GM18873 (cell line): ENCODE measurements at regions not wholly inside any gene's neighbourhood (a gene's known extent, or its start where the extent isn't known, plus 50 kb on each side); places are given as distances from the start of the nearest gene placed in this dataset.

Experiments
- ATAC-seq: cut with Tn5 transposase; IDR thresholded peaks from one replicate; pipeline ENCODE4 v1.9.1; 2021; ENCODE audit warnings: mild to moderate bottlenecking, moderate library complexity, moderate number of reproducible peaks; ENCODE audit not compliant: unreplicated experiment, low FRiP score

- no peak for ATAC-seq
Measured at GRCh38 chr4:187603093-187604025, 392.2 kb upstream of the ZFP42 start.

GRCh38 chr4:187604984-187605383 is 390.6 kb upstream of the ZFP42 start:
- ATAC-seq, result no peak

GRCh38 chr4:187606581-187606980 is 389.0 kb upstream of the ZFP42 start:
- ATAC-seq, result no peak

GRCh38 chr4:187608001-187608421 is 387.6 kb upstream of the ZFP42 start:
- ATAC-seq, result no peak

GRCh38 chr4:187612301-187612700 is 383.3 kb upstream of the ZFP42 start:
- ATAC-seq, result no peak

GRCh38 chr4:187613089-187613839 is 382.3 kb upstream of the ZFP42 start:
- no peak for ATAC-seq

GRCh38 chr4:187615972-187616371 is 379.6 kb upstream of the ZFP42 start:
- no peak for ATAC-seq

GRCh38 chr4:187617113-187617512 is 378.5 kb upstream of the ZFP42 start:
- ATAC-seq, result no peak

- ATAC-seq, result no peak
Measured at GRCh38 chr4:187618701-187619281, 376.8 kb upstream of the ZFP42 start.

GRCh38 chr4:187619319-187619718 is 376.3 kb upstream of the ZFP42 start:
- ATAC-seq, result no peak

GRCh38 chr4:187632260-187632995 is 363.1 kb upstream of the ZFP42 start:
- ATAC-seq, result no peak

- no peak for ATAC-seq
Measured at GRCh38 chr4:187633245-187633644, 362.3 kb upstream of the ZFP42 start.

GRCh38 chr4:187656959-187657358 is 338.6 kb upstream of the ZFP42 start:
- no peak for ATAC-seq

- ATAC-seq, result no peak
Measured at GRCh38 chr4:187663076-187663475, 332.5 kb upstream of the ZFP42 start.

GRCh38 chr4:187664011-187664410 is 331.6 kb upstream of the ZFP42 start:
- no peak for ATAC-seq

GRCh38 chr4:187665086-187665485 is 330.5 kb upstream of the ZFP42 start:
- no peak for ATAC-seq

- ATAC-seq, result no peak
Measured at GRCh38 chr4:187666034-187666433, 329.5 kb upstream of the ZFP42 start.

GRCh38 chr4:187666697-187667494 is 328.7 kb upstream of the ZFP42 start:
- ATAC-seq, result no peak

- no peak for ATAC-seq
Measured at GRCh38 chr4:187668526-187669082, 327.0 kb upstream of the ZFP42 start.
